HG03442 (cell line): ENCODE measurements at regions not wholly inside any gene's neighbourhood (a gene's known extent, or its start where the extent isn't known, plus 50 kb on each side); places are given as distances from the start of the nearest gene placed in this dataset.

Experiments used
- ATAC-seq: cut with Tn5 transposase; IDR thresholded peaks from one replicate; pipeline ENCODE4 v1.9.1; 2021; ENCODE audit warnings: mild to moderate bottlenecking, moderate library complexity; ENCODE audit not compliant: unreplicated experiment

DNA sequence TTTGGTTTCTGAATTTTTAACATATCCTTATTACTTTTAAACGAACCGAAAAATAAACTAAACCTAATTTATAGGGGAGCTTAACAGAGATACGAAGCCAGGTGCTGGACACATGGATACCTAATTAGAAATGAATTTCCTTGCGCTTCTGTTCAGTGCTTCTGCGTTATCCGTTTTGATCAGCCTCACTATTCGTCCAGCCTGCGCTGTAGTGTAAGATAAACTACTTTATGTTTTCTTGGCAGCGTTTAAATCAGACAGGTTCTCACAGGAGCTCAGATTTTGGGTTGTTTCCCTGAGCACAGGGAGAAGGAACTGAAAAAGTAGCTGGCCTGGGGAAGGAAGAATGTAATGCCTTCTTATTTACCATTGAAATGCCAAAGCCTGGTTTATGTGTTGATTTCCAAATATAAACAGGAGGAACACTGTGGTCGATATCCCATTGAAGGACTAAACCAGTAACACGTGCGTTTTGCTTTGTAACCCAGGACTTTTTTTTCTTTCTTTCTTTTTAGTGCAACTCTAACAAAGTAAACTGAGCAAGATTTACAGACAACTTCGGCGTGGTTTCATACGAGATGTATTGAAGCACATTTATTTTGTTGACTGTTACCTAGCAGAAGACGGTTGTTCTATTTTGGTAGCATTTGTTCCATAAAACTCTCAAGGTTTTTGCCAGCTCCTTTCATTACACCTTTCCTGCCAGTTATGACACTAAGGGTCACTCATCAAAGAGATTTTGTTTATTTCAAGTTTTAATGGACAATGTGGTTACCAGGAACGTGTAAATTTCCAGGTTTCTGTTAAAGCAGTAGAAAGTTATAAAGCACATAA, 214.8 kb upstream of the HEY2 start:
- no peak for ATAC-seq

DNA sequence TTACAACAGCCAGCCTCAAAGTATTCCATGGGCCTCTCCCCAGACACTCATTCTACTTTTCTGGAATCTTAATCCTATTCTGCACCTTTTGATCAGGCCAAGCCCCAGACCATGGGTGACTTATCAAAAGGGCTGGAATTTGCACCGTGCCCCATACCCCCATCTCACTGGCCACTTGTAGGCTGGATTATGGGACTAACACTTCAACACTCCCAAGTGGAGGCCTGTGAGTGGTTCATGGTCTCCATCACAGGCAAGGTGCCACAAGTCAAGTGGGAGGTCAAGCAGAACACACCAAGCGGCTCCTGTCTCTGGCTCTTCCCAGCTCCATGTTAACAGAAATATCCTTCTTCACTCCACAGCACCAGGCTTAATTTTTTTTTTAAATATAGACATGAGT, 212.3 kb upstream of the HEY2 start:
- no peak for ATAC-seq

DNA sequence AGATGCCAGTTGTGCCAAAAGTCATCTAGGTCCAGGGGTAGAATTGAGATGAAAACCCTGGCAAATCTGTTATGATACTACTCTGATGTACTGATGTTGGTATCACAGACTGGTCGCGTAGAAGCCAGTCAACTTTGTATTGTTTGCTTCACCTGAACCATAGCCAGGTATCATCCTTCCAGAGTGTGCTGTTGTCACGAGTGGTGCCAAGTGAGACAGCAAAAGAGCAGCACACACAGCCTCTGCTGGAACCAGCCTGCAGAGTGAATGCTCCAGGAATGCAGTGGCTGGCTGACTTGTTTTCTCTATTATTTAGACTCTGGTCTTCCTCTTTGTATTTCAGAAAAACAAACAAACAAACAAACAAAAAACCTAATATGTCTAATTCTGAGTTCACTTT, 209.5 kb upstream of the HEY2 start:
- no peak for ATAC-seq

DNA sequence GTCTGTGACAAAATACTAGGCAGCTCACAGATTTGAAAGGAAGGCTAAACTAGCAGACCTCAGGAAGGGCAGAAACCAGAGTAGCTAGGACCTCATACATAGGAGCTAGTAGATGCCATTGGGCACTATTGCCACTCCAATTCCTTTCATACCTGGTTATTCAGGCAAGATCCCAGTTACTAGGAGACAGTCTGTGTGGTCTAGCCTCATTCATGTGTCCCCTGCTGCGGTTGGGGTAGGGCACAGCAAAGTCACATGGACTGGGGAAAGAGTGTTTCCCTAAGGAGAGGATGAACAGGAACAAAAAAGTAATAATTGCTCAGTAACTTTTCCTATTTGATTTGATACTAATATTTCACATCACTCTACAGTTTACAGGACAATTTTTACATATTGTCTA, 204.6 kb upstream of the HEY2 start:
- ATAC-seq, result no peak

DNA sequence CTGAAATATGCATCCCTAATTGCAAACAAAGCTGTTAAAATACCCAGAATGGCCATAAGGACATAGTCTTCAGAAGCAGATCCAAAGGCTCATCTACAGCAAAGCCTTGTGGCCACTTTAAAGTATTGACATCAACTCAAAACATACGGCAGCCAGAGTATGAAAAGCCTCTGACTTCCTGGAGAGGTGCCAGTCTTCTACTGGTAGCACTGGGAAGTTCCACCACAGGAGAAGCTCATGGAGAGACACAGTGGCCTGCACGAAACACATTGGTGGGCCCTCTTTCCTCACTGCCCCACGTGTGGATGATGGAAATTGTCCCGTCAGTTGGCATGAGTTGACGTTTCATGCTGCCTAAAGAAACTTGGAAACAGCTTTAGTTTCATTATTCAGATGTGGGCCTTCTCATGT, 202.6 kb upstream of the HEY2 start:
- no peak for ATAC-seq

DNA sequence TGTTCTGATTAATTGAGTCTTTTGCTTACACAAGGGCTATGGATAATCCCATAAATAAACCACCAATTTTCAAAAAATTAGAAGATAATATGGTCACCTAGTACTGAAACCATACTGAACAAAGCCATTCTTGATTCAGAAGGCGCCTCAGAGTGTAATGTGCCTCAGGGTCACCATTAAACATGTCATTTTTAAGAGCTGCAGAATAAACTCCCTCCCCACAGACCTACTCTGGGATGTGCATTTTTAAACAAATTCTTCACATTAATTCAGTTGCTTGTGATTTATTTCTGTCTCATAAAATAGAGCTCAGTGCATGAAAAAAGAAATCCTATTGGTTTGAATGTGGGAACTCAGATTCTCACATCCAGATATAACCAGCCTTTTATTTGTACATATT, 202.1 kb upstream of the HEY2 start:
- no peak for ATAC-seq

DNA sequence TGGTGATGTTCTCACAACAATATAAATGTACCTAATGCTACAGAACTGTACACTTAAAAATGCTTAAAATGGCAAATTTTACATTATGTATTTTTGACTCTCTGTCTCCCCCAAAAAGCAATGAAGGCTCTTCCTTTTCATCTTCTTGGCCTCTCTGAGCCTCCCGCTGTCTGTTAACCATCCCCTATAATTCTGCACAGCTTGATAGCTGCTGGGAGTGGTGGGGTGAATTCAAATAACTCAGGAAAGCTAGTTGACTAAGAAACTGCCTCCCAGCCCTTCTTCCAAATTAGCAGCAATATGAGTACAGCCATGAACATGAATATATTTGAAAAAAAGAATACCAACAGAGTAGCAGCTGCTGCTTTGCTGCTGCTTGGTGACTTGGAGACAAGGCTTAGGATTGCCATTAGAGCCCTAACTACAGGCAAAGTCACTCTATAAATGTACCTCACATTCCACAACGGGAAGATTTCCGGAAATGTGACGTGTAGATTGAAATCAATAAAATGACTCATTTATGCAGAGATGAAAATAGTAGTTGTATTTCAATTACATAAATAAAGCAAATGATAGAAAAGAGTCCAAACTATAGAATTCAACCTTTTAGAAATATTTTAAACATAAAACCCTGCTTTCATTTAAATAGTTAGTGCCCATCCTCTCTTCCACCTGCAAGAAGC, 200.1 kb upstream of the HEY2 start:
- no peak for ATAC-seq

DNA sequence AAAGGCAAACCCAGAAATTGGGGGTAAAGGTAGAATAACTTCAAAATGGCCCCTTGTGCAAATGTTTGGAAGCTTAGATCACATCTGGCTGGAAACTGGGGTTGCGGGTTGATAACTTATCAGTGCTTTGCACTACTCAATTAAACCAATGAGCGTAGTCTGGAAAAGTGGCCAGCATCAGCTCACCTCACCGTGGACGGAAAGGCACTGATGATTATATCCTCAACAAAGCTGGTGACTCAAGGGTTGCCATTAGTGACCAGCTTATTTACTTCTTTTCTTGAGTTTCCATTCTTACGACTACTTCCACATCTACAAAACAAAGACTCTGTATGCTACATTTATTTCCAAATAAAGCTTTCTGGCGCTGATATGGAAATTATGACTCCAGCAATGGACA, 198.5 kb upstream of the HEY2 start:
- ATAC-seq, result no peak

DNA sequence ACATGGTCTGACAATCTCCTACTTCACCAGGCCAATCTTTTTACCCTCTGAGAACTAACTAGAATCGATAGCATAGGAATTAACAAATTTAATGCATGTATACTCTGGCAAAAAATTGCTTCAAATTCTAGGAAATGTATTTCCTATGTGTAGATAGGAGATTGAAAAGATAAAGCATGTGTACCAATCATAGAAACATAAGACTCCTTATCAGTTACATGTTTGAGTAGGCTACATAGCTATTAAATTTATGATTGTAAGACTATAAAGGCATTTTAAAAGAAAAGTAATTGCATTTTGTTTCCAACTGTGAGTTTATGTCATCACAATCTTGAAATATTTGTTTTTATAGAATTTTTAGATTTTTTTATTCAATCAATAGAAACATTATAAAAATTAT, 196.6 kb upstream of the HEY2 start:
- no peak for ATAC-seq

DNA sequence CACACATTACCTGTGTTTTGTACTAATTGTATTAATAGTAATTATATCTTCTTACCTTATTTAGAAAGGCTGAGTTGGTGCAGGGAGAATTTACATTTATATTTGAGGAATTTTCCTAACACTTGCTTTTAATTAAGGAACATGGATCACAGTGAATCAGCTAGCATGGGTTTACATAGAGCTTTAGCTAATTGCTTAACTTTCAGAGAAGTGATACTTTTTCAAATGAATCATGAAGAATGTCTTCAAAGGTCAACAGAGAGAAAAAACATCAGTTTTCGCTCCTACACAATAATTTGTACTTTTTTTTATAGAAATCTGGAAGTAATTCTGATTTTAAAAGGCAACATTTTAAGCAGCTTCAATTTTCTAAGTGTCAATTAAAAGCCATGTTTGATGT, 195.0 kb upstream of the HEY2 start:
- no peak for ATAC-seq

DNA sequence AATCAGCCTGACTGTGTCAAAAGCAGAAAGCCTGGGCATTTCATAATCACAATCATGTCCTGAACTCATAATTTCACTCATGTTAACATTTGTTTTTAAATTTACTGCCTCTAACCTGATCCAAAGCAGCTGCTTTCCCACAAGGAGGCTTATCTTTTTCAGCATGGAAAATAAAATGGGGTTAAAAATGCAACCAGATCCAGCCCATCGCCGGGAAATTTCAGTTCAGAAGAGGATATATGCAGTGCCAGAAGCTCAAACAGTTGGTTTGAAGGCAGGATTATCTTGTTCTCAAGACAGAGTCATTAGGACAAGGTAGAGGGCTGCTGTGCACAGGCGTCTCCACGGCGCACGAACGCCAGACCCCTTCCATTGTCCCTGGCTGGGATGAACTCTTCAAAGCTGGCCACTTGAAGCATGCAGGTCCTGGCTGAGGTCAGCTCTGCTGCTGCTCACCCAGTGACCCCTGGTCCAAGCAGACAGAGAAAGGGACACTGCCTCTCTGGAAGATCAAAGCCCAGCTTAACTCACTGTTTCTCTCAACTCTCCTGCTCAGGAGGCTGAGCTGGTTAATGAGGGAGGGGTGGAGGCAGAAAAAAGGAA, 191.1 kb upstream of the HEY2 start:
- ATAC-seq, result no peak

DNA sequence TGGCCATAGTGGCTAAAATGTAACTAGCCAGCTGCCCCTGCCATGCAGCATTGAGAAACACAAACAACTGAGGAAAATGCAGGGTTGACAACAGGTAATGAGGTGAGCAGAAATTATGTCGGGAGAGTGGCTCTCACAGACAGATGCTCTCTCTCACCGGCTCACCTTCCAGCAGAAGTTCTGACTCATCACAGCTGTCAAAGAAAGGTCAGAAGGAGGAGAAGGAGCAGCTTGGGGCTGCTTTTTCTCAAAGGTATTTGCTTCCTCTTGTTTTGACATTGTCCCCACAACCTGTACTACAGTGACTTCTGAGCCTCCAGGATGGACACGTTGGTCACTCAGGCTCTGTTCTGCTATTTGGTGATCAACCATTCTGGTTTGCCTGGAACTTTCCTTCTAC, 190.5 kb upstream of the HEY2 start:
- ATAC-seq, result no peak

DNA sequence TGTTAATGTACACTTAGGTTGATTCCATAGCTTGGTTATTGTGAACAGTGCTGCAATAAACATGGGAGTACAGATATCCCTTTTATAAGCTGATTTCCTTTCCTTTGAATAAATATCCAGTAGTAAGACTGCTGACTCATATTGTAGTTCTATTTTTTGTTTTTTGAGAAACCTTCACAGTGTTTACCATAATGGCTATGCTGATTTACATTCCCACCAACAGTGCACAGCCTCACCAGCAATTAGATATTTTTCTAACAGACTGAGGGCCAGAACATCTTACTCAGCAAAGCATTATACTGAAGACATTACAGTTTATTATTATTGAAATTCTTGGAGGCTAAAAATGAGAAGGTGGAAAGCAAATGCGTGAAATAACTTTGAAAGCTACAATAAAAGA, 187.3 kb upstream of the HEY2 start:
- no peak for ATAC-seq

DNA sequence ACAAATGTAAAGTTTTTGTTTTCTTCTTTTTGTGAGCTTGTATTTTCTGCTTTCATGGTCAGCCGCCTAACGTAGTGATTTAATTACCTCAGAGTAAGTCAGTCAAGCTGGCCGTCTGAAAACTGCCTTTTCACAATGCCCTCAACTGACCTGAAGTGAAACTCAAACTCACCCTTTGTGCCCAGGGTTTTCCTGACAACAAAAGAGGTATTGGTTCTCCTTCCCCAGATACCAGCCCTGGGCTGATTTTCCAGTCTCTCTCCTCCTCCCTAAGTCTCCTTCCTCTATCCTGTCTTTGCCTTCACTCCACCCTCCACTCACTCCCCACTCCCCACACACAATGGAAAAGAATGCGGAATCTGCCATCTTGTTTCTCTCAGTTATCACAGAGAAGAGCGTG, 184.5 kb upstream of the HEY2 start:
- no peak for ATAC-seq

DNA sequence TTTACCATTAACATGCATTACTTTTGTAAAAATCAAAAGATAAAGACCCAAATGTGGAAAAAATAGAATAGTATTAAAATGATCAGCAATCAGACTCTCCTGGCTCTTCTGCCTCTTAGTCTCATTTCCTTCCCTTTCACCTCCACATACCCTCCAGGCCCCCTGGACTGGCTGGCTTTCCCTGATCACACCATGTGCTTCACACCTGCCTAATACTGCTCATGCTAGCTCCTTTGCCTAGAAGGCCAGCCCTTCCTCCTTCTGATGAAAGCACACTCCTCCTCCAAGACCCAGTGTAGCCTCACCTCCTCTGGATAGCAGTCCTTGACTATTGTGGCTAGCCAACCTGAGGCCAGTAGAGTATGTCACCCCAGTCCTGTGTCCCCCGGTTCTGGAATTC, 182.0 kb upstream of the HEY2 start:
- ATAC-seq, result no peak

DNA sequence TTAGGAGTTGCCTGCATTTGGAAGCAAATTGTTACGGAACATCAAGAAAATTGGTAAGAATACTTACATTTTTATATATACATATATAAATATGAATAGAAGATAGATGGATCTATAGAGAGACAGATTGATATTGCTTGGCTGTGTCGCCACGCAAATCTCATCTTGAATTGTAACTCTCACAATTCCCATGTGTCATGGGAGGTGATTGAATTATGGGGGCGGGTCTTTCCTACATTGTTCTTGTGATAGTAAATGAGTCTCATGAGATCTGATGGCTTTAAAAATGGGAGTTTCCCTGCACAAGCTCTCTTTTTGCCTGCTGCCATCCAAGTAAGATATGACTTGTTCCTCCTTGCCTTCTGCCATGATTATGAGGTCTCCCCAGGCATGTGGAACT, 180.8 kb upstream of the HEY2 start:
- no peak for ATAC-seq

DNA sequence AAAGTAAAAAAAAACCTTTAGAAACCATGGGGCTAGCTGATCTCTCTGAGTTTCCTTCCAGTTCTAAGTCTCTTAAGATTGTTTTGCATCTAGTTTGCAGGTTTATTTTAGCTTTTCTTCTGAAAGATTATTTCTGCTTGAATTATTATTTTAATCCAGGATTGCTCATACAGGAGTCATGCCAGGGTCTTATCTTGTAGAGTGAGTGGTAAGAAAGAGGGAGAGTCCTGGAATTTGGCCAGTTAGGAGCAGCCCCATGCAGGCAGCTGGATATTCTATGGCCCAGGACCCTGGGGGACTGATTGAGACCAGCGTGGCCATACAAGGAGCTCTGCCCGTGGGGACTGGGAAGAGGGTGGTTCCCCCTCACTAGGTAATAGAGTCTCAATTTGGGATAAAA, 178.9 kb upstream of the HEY2 start:
- ATAC-seq, result no peak

DNA sequence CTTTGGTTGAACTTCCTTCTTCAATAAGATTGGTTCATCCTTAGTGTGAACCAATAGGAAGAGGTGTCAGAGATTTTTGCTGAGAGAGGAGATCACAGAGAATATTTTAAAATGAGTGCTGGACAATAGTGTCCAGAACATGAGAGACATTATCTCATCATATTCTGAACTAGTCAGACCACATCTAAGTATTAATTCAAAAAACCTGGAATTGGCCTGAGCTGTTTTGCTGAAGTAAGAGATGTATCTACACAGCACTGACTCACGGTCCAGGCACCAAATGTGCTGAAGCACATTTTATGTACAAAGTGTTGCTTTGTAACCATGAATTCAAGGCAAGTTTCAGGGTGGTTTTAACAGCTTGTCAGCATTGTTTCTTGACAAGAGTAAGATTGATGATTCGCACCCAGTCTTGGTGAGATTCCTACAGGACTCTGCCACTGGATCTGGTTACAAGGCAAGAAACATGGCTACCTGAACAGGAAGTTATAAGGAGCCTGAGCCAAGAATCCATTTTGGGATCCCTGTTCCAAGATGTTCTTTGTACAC, 178.2 kb upstream of the HEY2 start:
- ATAC-seq, result no peak

DNA sequence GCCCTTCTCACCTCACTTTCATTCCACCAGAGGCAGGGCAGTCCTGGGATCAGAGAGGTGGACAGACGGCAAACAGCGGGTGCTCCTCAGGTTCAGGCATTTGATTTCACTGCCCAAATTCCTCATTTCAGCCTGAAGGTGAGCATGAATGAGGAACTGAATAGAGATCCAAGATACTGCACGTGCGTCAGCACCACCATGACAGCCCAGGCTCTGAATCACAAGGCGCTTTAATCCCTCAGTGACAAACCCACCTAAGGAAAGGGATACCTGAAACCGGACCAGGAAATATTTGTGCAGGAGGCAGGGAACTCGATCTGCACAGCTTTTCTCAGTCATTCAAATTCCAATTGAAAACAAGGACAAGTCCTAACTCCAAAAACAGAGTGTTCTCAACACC, 174.8 kb upstream of the HEY2 start:
- ATAC-seq, result no peak

DNA sequence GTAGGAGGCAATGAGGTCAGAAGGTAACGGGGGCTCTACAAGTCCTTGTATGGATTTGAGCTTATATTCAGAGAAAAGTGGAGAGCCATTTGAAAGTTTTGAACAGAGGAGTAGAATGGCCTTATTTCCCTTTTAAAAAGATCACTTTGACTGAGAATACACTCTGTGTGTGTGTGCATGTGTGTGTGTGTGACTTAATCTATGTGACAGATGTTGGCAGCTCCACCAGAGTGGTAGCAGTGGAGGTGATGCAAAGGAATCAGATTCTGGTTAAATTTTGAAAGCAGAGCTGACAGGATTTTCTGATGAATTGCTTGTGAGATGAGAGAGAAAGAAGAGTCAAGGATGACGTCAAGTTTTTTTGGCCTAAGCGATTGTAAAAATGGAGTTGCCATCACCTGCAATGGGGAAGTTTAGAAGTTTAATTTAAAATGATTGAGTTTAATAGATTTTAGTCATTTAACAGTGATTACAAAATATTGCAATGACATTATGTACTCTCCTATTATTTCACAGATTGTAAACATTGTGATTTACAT, 172.2 kb upstream of the HEY2 start:
- no peak for ATAC-seq

DNA sequence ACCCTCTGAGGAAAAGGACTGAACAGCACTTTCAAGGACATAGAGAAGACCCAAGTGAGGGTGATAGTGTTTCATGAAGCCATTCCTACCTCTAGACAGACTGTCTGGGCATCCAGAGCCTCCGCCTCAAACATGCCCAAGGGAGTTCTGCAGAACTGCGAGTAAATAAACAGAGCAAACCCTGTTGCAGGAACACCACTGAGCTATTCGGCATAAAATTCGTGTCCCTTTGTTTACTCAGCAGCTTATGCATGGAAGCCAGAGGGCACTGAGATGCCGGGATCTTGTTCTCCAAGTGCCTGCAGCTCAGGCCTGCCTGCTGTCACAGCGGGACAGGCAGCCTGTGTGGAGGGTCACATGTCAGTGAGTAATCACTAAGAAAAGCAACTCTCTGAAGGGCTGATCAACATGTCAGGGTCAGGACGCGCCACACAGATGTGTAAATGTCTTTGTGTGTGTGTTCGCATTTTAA, 164.9 kb upstream of the HEY2 start:
- no peak for ATAC-seq

DNA sequence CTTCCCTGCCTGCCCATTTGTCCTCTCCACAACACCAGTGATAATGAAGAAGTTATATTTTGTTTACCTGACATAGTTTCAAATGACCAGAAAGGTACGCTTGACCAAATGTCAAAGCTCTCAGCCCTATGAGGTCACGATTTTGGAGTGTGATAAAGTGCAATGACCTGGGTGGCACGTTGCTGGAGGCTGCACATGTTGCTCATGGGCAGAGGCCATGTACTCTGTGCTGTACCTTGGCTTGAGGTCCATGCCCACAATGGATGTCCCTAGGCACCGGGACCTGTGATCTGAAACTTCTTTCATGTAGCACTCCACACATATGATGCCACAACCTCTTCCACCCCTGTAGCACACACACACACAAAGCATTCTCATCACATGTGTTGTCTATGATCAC, 164.0 kb upstream of the HEY2 start:
- ATAC-seq, result no peak
